ENCODE measurements at regions not wholly inside any gene's neighbourhood (a gene's known extent, or its start where the extent isn't known, plus 50 kb on each side); places are given as distances from the start of the nearest gene placed in this dataset.

GRCh38 chr20:59428441-59429205 is 128.2 kb downstream of the EDN3 start:
- Histone ChIP-seq H3K27me3 (no peaks in the 10 kb centered on the region), H3K9me3 (replicated peaks in 1 of 3) (no peaks in the 10 kb centered on the region), H3K36me3 (replicated peaks in 1 of 2) (no peaks in the 10 kb centered on the region), H3K4me1 (replicated peaks in 1 of 2) (no peaks in the 10 kb centered on the region), H3K27ac (no peak overlapping the region), H3K4me3 (no peak overlapping the region)
- intact Hi-C loops (cut with DNase I) = no loop called here
- WGBS, 4 donors = 76 to 82% (median 80%) methylated on average over 11 to 13 of the region's 13 CpGs
- TF ChIP-seq CTCF (IDR thresholded peaks at IDR 0.05) (no peak), POLR2A (IDR thresholded peaks at IDR 0.05) (no peak)
- DNase-seq = no peak

GRCh38 chr20:59429396-59429795 is 129.0 kb downstream of the EDN3 start:
- Histone ChIP-seq H3K4me1 (replicated peaks in 1 of 2) (no peaks in the 10 kb centered on the region), H3K36me3 (replicated peaks in 1 of 2) (no peaks in the 10 kb centered on the region), H3K9me3 (replicated peaks in 1 of 3) (no peaks in the 10 kb centered on the region), H3K4me3 (no peak overlapping the region), H3K27me3 (no peaks in the 10 kb centered on the region), H3K27ac (no peak overlapping the region)
- 69 to 76% (median 72%) methylated on average over 9 of the region's 9 CpGs for WGBS, 4 donors
- DNase-seq = no peak
- TF ChIP-seq CTCF (IDR thresholded peaks at IDR 0.05) = no peak
- no peak for TF ChIP-seq POLR2A (IDR thresholded peaks at IDR 0.05)
- intact Hi-C loops (cut with DNase I) = no loop called here

GRCh38 chr20:59431014-59431413 is 130.6 kb downstream of the EDN3 start:
- TF ChIP-seq POLR2A (IDR thresholded peaks at IDR 0.05) (no peak), CTCF (IDR thresholded peaks at IDR 0.05) (no peak)
- Histone ChIP-seq H3K27me3 (no peaks in the 10 kb centered on the region), H3K4me3 (no peak overlapping the region), H3K27ac (no peak overlapping the region), H3K9me3 (replicated peaks in 1 of 3) (no peaks in the 10 kb centered on the region), H3K4me1 (replicated peaks in 1 of 2) (no peaks in the 10 kb centered on the region), H3K36me3 (replicated peaks in 1 of 2) (no peaks in the 10 kb centered on the region)
- DNase-seq = no peak
- 34 to 45% (median 38%) methylated on average over 2 of the region's 2 CpGs for WGBS, 4 donors
- intact Hi-C loops (cut with DNase I) = no loop called here

- no peak for DNase-seq
- no peaks in the 10 kb centered on the region for H3K4me1 ChIP-seq (replicated peaks in 1 of 2)
- WGBS, 4 donors = 65 to 74% (median 69%) methylated on average over 2 of the region's 2 CpGs
- intact Hi-C loops (cut with DNase I) = no loop called here
- TF ChIP-seq POLR2A (IDR thresholded peaks at IDR 0.05) = no peak
- TF ChIP-seq CTCF (IDR thresholded peaks at IDR 0.05) = no peak
- no peaks in the 10 kb centered on the region for H3K9me3 ChIP-seq (replicated peaks in 1 of 3)
- H3K36me3 ChIP-seq (replicated peaks in 1 of 2) = no peaks in the 10 kb centered on the region
- no peaks in the 10 kb centered on the region for H3K27me3 ChIP-seq
- no peak overlapping the region for H3K4me3 ChIP-seq
- H3K27ac ChIP-seq = no peak overlapping the region
Measured at GRCh38 chr20:59434960-59435359, 134.5 kb downstream of the EDN3 start.
